HS-5 (cell line): ENCODE measurements at regions not wholly inside any gene's neighbourhood (a gene's known extent, or its start where the extent isn't known, plus 50 kb on each side); places are given as distances from the start of the nearest gene placed in this dataset.
A peak's percentile ranks its signal among the peaks of the same experiment; 100 is the strongest.

Source experiments
- DNase-seq: peaks from one replicate; pipeline ENCODE4 v3.0.0-alpha.2; 2012; ENCODE audit warnings: low read depth

DNA sequence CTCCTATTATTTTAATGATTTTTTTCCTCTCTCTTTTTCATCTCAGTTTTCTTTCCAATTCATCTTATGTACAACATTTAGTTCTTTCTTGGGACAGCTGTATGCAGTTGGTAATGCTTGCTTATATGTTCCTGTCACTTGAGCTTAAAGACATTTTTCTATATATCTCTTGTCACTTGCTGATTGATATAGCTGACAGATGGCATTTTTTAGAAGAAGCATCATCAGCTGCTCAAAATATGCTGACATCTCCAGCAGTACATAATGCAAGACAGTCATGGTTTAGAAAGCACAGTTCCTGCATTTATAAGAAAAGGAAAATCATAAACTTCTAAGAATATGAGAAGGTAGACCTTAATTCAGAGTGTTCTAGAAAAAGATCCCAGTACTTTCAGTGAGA, 56.5 kb downstream of the DCAF8L1 start:
- no peak for DNase-seq

DNA sequence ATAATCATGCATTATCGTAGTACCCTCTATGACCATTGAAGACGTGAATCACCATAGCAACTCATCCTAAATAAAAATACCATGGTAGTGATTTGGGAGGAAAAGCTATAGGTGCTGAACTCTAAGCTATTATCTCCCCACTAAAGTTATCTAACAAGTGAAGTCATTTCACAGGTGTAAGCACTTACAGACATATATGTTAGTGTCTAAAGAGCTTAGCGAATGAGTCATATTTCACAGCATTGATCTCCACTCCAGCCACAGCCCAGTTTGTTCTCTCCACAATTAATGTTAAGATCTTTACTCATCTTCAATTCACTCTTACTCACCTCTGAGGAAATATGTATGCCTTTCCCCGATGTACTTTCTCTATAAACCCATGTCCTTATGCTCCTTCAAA, 57.0 kb downstream of the DCAF8L1 start:
- no peak for DNase-seq

DNA sequence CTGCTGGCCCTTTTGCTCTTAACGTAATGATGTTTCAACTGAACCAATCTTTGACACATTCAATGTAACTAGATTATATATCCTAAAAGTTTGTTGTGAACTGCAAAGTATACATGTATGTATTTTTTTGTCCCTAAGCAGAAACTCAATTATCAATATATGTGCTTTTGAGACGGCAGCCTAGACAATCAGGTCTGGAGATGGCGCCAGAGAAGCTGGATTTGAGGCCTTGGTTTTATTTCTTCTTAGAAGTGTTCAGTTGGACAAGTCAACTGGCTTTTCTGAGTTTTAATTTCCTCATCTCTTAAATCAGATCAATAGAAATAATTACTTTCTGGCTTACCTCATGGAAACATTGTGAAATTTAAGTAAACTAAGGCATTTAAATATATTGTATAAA, 62.5 kb downstream of the DCAF8L1 start:
- DNase-seq, result no peak

DNA sequence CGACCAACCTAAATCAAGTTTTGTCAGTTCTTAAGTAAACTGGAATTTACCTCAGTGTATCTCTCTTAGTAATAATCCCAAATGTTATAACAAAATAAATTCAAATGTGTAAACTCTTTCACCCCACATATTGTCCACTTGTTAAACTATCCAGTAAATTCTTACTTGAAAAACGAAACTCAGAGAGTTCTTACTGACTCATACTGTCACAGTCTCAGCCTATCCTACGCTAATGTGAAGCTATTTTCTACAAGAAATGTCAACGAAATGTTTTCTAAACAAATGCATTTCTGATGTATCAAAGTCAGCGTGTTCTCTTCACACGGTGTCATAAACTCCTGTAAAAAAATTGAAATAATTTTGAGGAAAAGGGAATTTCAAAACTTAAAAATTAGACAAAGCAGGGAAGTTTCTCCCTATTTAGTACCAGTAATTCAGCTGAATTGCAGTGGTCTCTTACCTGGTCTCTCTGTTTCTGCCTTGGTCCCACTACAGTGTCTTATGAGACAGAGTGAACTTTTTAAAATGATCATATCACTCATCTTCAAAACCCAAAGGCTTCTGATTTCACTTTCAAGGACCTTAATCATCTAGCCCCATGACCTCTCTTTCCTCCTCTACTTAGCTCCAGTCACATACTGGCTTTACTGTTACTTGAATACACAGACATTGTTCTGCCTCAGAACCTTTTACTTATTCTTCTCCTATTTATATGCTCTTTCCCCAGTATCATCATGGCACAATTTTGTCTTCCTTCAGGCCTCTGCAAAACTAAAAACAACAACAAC, 63.3 kb downstream of the DCAF8L1 start:
- DNase-seq, result no peak

DNA sequence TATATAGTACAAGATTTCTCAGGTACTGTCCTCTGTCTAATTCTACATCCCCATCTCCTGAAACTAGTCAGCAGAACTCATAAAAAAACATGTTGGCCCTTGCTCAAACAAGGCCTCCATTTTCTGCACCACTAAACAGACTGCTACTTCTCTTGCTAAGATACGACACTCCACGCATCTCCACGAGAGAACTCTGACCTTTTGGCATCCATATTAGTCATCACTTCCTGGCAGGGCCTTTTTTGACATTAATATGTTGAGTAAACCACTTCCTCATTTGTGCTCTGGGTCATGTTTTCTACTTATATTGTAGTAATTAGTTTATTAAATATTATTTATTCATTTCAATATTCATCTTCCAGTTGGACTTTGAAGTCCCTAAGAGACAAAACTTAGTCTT, 65.6 kb downstream of the DCAF8L1 start:
- no peak for DNase-seq

DNA sequence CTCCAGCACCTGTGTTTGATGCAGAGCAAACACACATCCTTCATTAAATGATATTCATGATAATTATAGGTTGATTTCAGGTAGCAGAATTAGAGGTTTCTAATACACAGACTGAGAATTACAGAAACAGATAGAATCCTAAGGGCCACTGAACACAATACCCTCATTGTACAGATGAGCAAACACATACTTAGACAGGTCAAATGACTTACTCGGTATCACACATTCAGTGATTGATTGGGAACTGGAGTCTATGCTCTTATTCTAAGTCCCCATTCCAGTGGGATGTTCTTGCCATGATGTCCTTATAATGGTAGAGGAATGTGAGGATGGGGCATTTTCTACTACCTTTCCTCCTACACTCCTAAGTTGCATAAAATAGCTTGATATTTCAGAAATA, 70.8 kb downstream of the DCAF8L1 start:
- no peak for DNase-seq

DNA sequence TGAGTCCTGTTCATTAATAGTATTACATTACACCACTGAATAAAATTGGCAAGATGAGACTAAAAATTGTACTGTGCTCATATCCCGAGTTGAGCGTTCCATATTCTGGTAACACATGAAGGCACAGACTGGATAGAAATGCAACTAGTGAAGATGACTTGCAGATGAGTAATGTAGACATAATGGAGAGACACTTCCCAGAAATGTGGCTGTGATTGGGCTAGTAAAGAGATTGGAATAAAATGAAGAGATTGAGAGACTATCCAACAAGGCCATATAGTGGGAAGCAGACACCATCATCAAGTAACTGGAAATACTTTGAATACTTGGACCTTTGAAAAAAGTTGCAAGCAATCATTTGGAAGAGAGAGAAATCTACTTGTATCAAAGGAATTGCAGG, 77.3 kb downstream of the DCAF8L1 start:
- DNase-seq, result no peak

DNA sequence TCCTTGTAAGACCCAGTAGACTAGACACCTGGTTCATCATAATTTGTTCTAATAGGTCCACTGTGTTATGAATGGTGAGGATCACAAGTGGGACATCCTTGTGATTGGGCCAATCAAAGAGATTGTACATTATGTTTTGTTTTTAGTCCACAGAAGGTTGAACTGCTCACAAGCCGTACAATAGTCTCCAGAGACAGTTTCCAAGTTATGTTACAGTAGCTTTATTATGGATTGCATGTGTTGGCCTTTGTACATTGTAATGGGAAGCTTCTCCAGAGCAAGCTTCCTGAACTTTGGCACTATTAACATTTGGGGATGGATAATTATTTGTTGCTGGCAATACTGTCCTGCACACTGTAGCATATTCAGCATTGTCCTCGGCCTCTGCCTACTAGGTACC, 86.1 kb downstream of the MAGEB10 start:
- DNase-seq, result no peak

DNA sequence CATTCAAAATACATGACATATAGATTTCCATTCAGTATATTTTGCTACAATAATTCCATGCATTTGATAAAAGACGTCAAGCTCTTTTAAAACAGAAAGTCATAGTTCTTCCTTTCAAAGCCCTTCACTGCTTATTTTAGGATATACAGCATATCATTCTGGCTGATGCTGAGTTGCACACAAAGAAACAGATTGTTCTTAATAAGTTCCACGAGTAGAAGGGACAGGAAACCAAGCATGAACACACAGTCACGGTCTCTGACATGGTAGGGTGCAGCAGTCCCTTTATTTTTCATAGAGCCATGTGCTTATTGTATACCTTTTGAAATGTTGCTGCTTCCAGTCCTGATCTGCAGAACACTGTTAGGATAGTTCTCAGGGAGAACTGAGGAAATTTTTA, 85.4 kb downstream of the MAGEB10 start:
- no peak for DNase-seq

DNA sequence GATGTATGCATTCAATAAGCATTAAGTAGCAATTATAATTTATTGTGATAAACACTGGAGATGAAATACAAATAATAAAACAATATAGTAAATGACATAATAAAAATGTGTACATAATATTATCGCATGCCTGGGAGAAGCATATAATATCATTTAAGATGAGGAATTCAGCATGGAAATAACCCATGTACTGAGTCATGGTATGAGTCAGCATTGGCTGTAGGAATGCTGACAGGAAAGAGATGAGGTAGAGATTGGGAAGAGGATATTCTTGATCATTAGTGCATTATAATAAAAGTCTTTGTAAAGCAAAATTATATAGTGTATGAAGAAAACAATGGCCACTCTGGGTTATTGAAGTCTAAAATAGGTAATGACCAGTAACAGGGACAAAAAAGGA, 82.8 kb downstream of the MAGEB10 start:
- peak; percentile 29 for DNase-seq

DNA sequence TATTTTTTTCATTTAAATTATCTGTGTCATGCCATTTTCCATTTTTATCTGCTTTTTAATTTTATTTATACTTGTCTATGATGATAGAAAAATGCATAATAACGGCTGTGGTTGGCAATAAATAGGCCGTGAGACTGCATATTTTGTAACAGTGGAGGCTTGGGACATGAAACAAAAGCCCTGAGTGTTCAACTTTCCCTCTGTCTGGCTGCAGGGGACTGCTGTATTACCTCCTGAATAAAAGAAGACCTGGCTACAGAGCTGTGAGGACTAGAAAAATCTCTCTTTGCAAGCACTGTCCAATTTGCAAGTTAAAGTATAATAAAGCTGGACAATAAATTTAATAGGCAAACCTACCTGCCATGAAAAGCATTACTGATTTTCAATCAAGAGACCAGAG, 82.1 kb downstream of the MAGEB10 start:
- DNase-seq, result no peak

DNA sequence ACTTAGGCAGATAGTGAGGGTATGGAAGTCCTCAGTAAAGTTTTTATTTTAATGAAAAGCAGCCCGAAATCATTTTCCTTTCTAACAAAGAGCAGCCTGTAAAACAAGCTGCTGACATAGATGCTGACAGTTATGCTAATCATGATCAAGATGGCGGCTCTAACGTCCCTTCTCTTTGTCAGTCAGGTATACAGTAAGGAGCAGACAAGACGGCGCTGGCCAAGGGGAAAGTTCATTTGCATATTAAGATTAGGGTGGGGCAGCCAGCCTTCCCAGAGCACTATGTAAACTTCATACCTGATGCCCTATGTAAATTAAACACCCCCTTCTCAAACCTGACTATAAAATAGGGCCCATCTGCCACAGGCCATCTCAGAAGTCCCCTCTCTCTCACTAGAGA, 76.9 kb downstream of the MAGEB10 start:
- DNase-seq, result no peak

DNA sequence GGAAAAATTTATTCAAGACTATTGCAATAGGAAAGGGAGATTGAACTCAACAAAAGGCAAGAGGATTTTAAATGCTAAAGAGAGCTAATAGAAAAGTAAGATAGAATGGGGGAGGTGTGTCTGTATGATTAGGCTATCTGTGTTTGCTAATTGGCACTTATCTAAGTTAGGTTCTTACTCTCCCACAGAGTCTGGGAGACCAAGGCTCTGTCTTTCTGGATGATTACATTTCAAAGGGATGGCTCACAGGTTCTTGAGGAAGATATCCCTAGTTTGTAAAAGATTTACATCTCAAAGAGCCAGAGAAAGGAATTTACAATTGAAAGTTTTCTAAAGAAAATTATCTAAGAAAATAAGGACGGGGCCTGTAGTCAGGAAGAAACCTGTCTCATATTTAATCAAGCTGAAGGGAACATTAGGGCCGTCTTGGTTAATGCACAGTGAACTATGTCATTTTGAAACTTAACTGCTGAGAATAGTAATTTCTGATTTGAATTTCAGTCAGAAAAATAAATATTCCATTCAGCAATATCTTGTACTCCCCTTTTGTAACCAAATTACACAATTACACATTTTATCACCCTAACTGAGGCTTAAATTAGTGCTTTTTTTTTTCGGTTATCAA, 75.8 kb downstream of the MAGEB10 start:
- DNase-seq, result no peak

DNA sequence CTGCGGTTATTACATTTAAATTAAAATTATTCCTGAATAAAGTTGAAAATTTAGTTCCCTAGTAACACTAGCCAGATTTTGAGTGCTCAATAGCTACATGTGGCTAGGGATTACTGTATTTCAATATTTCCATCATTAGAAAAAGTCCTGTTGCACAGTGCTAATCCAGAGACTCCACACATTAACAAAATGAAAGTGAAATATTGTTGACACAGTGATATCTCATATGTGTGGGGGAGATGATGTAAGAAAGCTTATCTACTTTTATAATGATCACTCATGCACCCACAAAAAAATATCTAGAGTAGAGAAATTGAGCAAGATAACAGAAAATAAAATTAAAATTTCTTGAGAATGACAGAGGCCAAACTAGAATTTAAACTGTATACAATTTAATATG, 74.9 kb downstream of the MAGEB10 start:
- DNase-seq, result no peak

DNA sequence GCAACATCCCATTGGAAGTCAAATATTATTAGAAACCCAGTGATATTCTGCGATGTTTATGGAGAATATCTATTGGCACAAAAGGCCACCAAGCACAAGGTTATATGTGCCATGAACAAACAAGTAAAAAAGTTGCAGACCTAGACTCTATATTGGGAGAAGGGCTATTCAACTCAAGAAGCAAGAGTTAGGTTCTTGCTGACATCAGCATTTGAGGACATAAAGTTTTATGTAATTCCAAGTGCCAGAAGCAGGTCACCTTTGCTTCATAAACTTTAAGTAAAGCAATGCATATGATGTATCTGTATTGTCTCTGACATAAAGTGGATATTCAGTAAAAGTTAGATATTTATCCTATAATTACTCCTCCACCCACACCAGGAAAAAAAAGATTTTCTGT, 71.1 kb downstream of the MAGEB10 start:
- DNase-seq, result no peak
